MM.1S (cell line): ENCODE measurements at regions not wholly inside any gene's neighbourhood (a gene's known extent, or its start where the extent isn't known, plus 50 kb on each side); places are given as distances from the start of the nearest gene placed in this dataset.

ENCODE experiments used
- CTCF ChIP-seq: fragments of 300-600 bp; sonication (generic); IDR thresholded peaks from 2 replicates; pipeline ENCODE4 v1.5.1; 2016; ENCODE audit warnings: antibody characterized with exemption, low read length, mixed read lengths
- EZH2 ChIP-seq: fragments of 300-600 bp; sonication (generic); optimal IDR thresholded peaks from 2 replicates; pipeline ENCODE3; 2017; ENCODE audit warnings: low read depth, mild to moderate bottlenecking, antibody characterized with exemption, low read length, mixed read lengths
- EZH2phosphoT487 ChIP-seq: fragments of 300-600 bp; sonication (generic); IDR thresholded peaks from 2 replicates; pipeline ENCODE4 v1.6.1; 2018; ENCODE audit warnings: antibody characterized with exemption, low read length

- TF ChIP-seq CTCF (peak; percentile 66), EZH2 (no peak), EZH2phosphoT487 (no peak)
Observed at GRCh38 chr2:222024932-222025880, 273.6 kb downstream of the PAX3 start.
